ENCODE measurements at regions not wholly inside any gene's neighbourhood (a gene's known extent, or its start where the extent isn't known, plus 50 kb on each side); places are given as distances from the start of the nearest gene placed in this dataset.

DNA sequence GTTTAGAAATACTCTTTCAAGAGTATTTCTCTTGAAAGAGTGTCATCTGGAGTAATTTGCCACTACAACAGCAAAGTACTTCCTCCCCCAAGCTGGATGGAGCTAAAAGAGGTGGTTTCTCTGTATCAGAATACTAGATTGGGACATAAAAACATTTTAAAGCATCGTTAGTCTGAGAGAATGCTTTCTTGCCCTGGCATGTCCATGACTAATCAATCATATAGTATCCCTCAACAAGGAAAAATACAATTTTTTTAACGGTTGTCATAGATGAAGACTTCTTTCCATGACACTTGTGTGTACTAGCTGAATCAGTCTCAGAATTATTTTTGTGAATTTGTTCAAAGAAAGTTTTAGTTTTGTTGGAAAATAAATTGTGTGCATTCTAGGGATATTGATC is 237.9 kb downstream of the NEBL start:
- no peak overlapping the region for H3K27ac ChIP-seq (ENCODE audit: control insufficient read depth, insufficient read depth, low read length)
- H3K79me2 ChIP-seq (ENCODE audit: control insufficient read depth, insufficient read depth, low read length) = no peaks in the 10 kb centered on the region
- no peaks in the 10 kb centered on the region for H3K9me1 ChIP-seq (ENCODE audit: control insufficient read depth, extremely low read depth, insufficient read depth, low read length)
- H3K4me1 ChIP-seq (ENCODE audit: control insufficient read depth, extremely low read depth, insufficient read depth, low read length) = peaks cover 2% of the 10 kb centered on the region
- H3K4me3 ChIP-seq (ENCODE audit: control insufficient read depth in 2 of 3, extremely low read depth in 1 of 3, insufficient read depth in 2 of 3, low read depth in 1 of 3, low read length in 3 of 3) = no peak overlapping the region
- H3K27me3 ChIP-seq (ENCODE audit: control insufficient read depth, extremely low read depth, insufficient read depth, low read length) = no peaks in the 10 kb centered on the region
- DNase-seq (ENCODE audit: low read depth, low spot score) (peak; percentile 4), FAIRE-seq (no peak)
- dilution Hi-C loops (cut with MboI; ENCODE audit: extremely low pct_ligation_motif_present, low sequenced_read_pairs) = no loop called here
- no peaks in the 10 kb centered on the region for H3K36me3 ChIP-seq (ENCODE audit: control insufficient read depth in 2 of 2, extremely low read depth in 1 of 2, insufficient read depth in 2 of 2, low read length in 2 of 2)
- TF ChIP-seq, protein P1, sequence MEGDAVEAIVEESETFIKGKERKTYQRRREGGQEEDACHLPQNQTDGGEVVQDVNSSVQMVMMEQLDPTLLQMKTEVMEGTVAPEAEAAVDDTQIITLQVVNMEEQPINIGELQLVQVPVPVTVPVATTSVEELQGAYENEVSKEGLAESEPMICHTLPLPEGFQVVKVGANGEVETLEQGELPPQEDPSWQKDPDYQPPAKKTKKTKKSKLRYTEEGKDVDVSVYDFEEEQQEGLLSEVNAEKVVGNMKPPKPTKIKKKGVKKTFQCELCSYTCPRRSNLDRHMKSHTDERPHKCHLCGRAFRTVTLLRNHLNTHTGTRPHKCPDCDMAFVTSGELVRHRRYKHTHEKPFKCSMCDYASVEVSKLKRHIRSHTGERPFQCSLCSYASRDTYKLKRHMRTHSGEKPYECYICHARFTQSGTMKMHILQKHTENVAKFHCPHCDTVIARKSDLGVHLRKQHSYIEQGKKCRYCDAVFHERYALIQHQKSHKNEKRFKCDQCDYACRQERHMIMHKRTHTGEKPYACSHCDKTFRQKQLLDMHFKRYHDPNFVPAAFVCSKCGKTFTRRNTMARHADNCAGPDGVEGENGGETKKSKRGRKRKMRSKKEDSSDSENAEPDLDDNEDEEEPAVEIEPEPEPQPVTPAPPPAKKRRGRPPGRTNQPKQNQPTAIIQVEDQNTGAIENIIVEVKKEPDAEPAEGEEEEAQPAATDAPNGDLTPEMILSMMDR (optimal IDR thresholded peaks at IDR 0.05 in 1 of 3, IDR thresholded peaks at IDR 0.05 in 1 of 3, conservative IDR thresholded peaks at IDR 0.05 in 1 of 3; ENCODE audit: extremely low read depth in 1 of 3, insufficient read depth in 2 of 3, low read length in 3 of 3) = no peak
- TF ChIP-seq EZH2 (IDR thresholded peaks at IDR 0.05; ENCODE audit: low read length) = no peak
- H3K9me3 ChIP-seq (ENCODE audit: control insufficient read depth, low read depth, low read length) = no peaks in the 10 kb centered on the region
- no peak overlapping the region for H3K9ac ChIP-seq (ENCODE audit: control insufficient read depth, extremely low read depth, insufficient read depth, low read length)
- H2AFZ ChIP-seq (ENCODE audit: control insufficient read depth, low read length) = no peak overlapping the region
- no peaks in the 10 kb centered on the region for H4K20me1 ChIP-seq (ENCODE audit: control insufficient read depth, extremely low read depth, insufficient read depth, low read length)
- peak overlapping the region; percentile 8 for H3K4me2 ChIP-seq (ENCODE audit: control insufficient read depth, extremely low read depth, insufficient read depth, low read depth, low read length)

DNA sequence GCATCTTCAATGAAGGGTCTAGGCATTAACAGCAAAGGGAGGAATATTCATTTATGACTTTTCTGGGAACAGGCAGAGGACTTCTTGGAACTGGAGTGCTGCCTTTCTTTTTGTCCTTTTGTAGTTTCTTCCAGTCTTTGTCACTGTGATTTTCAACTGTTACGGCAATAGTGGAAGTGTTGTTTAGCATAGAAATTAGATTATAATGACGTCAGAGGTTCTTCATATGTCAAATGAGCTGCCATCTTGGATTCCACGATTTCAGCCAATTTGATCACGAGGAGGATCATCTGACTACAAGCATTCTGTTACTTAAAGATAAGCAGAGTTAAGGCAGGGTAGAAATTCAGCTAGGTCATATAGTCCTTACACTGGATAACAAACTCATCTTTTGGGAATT is 239.0 kb downstream of the NEBL start:
- FAIRE-seq (no peak), DNase-seq (ENCODE audit: low read depth, low spot score) (no peak)
- H4K20me1 ChIP-seq (ENCODE audit: control insufficient read depth, extremely low read depth, insufficient read depth, low read length) = no peaks in the 10 kb centered on the region
- H3K9me3 ChIP-seq (ENCODE audit: control insufficient read depth, low read depth, low read length) = no peaks in the 10 kb centered on the region
- H3K27me3 ChIP-seq (ENCODE audit: control insufficient read depth, extremely low read depth, insufficient read depth, low read length) = no peaks in the 10 kb centered on the region
- no peaks in the 10 kb centered on the region for H3K79me2 ChIP-seq (ENCODE audit: control insufficient read depth, insufficient read depth, low read length)
- H3K27ac ChIP-seq (ENCODE audit: control insufficient read depth, insufficient read depth, low read length) = no peak overlapping the region
- H3K4me3 ChIP-seq (ENCODE audit: control insufficient read depth in 2 of 3, extremely low read depth in 1 of 3, insufficient read depth in 2 of 3, low read depth in 1 of 3, low read length in 3 of 3) = no peak overlapping the region
- H3K4me2 ChIP-seq (ENCODE audit: control insufficient read depth, extremely low read depth, insufficient read depth, low read depth, low read length) = no peak overlapping the region
- dilution Hi-C loops (cut with MboI; ENCODE audit: extremely low pct_ligation_motif_present, low sequenced_read_pairs) = no loop called here
- no peaks in the 10 kb centered on the region for H3K9me1 ChIP-seq (ENCODE audit: control insufficient read depth, extremely low read depth, insufficient read depth, low read length)
- H3K4me1 ChIP-seq (ENCODE audit: control insufficient read depth, extremely low read depth, insufficient read depth, low read length) = peaks cover 2% of the 10 kb centered on the region
- no peaks in the 10 kb centered on the region for H3K36me3 ChIP-seq (ENCODE audit: control insufficient read depth in 2 of 2, extremely low read depth in 1 of 2, insufficient read depth in 2 of 2, low read length in 2 of 2)
- TF ChIP-seq, protein P1 (optimal IDR thresholded peaks at IDR 0.05 in 1 of 3, IDR thresholded peaks at IDR 0.05 in 1 of 3, conservative IDR thresholded peaks at IDR 0.05 in 1 of 3; ENCODE audit: extremely low read depth in 1 of 3, insufficient read depth in 2 of 3, low read length in 3 of 3) = no peak
- no peak for TF ChIP-seq EZH2 (IDR thresholded peaks at IDR 0.05; ENCODE audit: low read length)
- H3K9ac ChIP-seq (ENCODE audit: control insufficient read depth, extremely low read depth, insufficient read depth, low read length) = no peak overlapping the region
- no peak overlapping the region for H2AFZ ChIP-seq (ENCODE audit: control insufficient read depth, low read length)

All from keratinocyte (primary cell).